OCI-LY7 (cell line): ENCODE measurements at regions not wholly inside any gene's neighbourhood (a gene's known extent, or its start where the extent isn't known, plus 50 kb on each side); places are given as distances from the start of the nearest gene placed in this dataset.

Source experiments
- BruUV-seq: library from RNA; stranded (reverse); fragments of 400-500 nt; replicated peaks from 2 replicates; lab custom pipeline; 2021; lab: Mats Ljungman, UMichigan
- CTCF ChIA-PET: fragments of 300-600 bp; sonication (Branson Sonifier 250); formaldehyde crosslinking; loops from one replicate; lab custom pipeline; 2022; ENCODE audit warnings: antibody characterized with exemption; ENCODE audit not compliant: unreplicated experiment; lab: Charles Lee
- POLR2A ChIA-PET: fragments of 300-600 bp; sonication (Branson Sonifier 250); formaldehyde crosslinking; loops from one replicate; lab custom pipeline; 2022; ENCODE audit warnings: antibody characterized with exemption; lab: Charles Lee
- DNase-seq: peaks from one replicate; pipeline ENCODE4 v3.0.0-alpha.2; 2015; ENCODE audit warnings: low spot score
- H2AFZ ChIP-seq: fragments of 200-600 bp; sonication (generic), shearing (Covaris generic); 2 replicates; pipeline ENCODE4 v1.6.1; 2014; ENCODE audit warnings: mild to moderate bottlenecking, antibody characterized with exemption, low read length, moderate library complexity
- H3K27ac ChIP-seq: fragments of 200-600 bp; sonication (generic); 2 replicates; pipeline ENCODE4 v1.5.1; 2014; ENCODE audit warnings: mixed run types, low read depth, mild to moderate bottlenecking, moderate library complexity, low read length, inconsistent platforms; ENCODE audit not compliant: poor library complexity, severe bottlenecking
- H3K36me3 ChIP-seq: fragments of 200-600 bp; sonication (generic); 2 replicates; pipeline ENCODE4 v1.6.1; 2014; ENCODE audit warnings: mild to moderate bottlenecking, antibody characterized with exemption, low read length, moderate library complexity, mixed read lengths; ENCODE audit not compliant: insufficient read depth
- H3K4me1 ChIP-seq: fragments of 200-600 bp; sonication (generic); 2 replicates; pipeline ENCODE4 v1.5.1; 2014; ENCODE audit warnings: mild to moderate bottlenecking, low read length; ENCODE audit not compliant: insufficient read depth, poor library complexity, severe bottlenecking
- H3K4me2 ChIP-seq: fragments of 200-600 bp; sonication (generic); 2 replicates; pipeline ENCODE4 v1.6.1; 2014; ENCODE audit warnings: mild to moderate bottlenecking, low read length
- H3K4me3 ChIP-seq: fragments of 200-600 bp; sonication (generic); 2 replicates; pipeline ENCODE4 v1.5.1; 2014; ENCODE audit warnings: mild to moderate bottlenecking, low read depth, low read length; ENCODE audit not compliant: poor library complexity, severe bottlenecking
- H3K79me2 ChIP-seq: fragments of 200-600 bp; sonication (generic); 2 replicates; pipeline ENCODE4 v1.6.1; 2016; ENCODE audit warnings: low read depth, mild to moderate bottlenecking, low read length, moderate library complexity, mixed read lengths; ENCODE audit not compliant: insufficient read depth
- H3K9me2 ChIP-seq: fragments of 200-600 bp; sonication (generic); 2 replicates; pipeline ENCODE4 v1.6.1; 2016; ENCODE audit warnings: mild to moderate bottlenecking, low read length, mixed read lengths; ENCODE audit not compliant: insufficient read depth
- H3K9me3 ChIP-seq: fragments of 200-600 bp; sonication (generic); 2 replicates; pipeline ENCODE4 v1.6.1; 2014; ENCODE audit warnings: mild to moderate bottlenecking, mixed run types, low read length, mixed read lengths
- H4K20me1 ChIP-seq: fragments of 200-600 bp; sonication (generic); 2 replicates; pipeline ENCODE4 v1.6.1; 2014; ENCODE audit warnings: mild to moderate bottlenecking, antibody characterized with exemption, low read length, moderate library complexity, mixed read lengths; ENCODE audit not compliant: insufficient read depth
- CTCF ChIP-seq: fragments of 200-600 bp; sonication (generic); conservative IDR thresholded peaks from 2 replicates; pipeline ENCODE4 v1.5.1; 2014; ENCODE audit warnings: mild to moderate bottlenecking, antibody characterized with exemption, low read length, moderate library complexity, mixed read lengths
- EZH2phosphoT487 ChIP-seq: fragments of 200-600 bp; sonication (generic); IDR thresholded peaks from 2 replicates; pipeline ENCODE4 v1.6.1; 2018; ENCODE audit warnings: low read depth, borderline replicate concordance, mild to moderate bottlenecking, mixed run types, antibody characterized with exemption, low read length, moderate library complexity, mixed read lengths
- intact Hi-C: fragments of 100-400 bp; cut with micrococcal nuclease; formaldehyde crosslinking; loops from one replicate; pipeline ENCODE4 v1.10.0; 2022; ENCODE audit not compliant: unreplicated experiment

- POLR2A ChIA-PET = interaction anchor here (1.0 kb wide), 1 partner anchor 126 kb away, joined by 3 read pairs; the partner anchor contains the start of gene ADAM17
- Histone ChIP-seq H3K9me2 (no peaks in the 10 kb centered on the region), H3K4me2 (no peak overlapping the region), H3K4me3 (no peak overlapping the region), H3K36me3 (no peaks in the 10 kb centered on the region), H3K4me1 (no peaks in the 10 kb centered on the region), H4K20me1 (no peaks in the 10 kb centered on the region), H2AFZ (no peak overlapping the region), H3K79me2 (no peaks in the 10 kb centered on the region), H3K27ac (no peak overlapping the region), H3K9me3 (no peaks in the 10 kb centered on the region)
- DNase-seq = no peak
- CTCF ChIA-PET = no interaction called here
- no TSS peak for BruUV-seq
- no peak for TF ChIP-seq CTCF
- TF ChIP-seq EZH2phosphoT487 = no peak
- intact Hi-C loops = no loop called here
Measured at GRCh38 chr2:9681427-9681817, 50.6 kb upstream of the YWHAQ start.

- no TSS peak for BruUV-seq
- POLR2A ChIA-PET = no interaction called here
Measured at GRCh38 chr2:9685637-9686036, 54.8 kb upstream of the YWHAQ start.

More at GRCh38 chr2:9685637-9686036, 54.8 kb upstream of the YWHAQ start:
- H3K27ac ChIP-seq = no peak overlapping the region
- no peaks in the 10 kb centered on the region for H3K9me3 ChIP-seq
- no peak for DNase-seq
- no peaks in the 10 kb centered on the region for H4K20me1 ChIP-seq
- no peaks in the 10 kb centered on the region for H3K4me1 ChIP-seq
- no peak overlapping the region for H3K4me3 ChIP-seq
- intact Hi-C loops = no loop called here
- CTCF ChIA-PET = no interaction called here
- no peaks in the 10 kb centered on the region for H3K79me2 ChIP-seq
- no peaks in the 10 kb centered on the region for H3K36me3 ChIP-seq
- no peak overlapping the region for H2AFZ ChIP-seq
- no peak overlapping the region for H3K4me2 ChIP-seq
- H3K9me2 ChIP-seq = no peaks in the 10 kb centered on the region
- TF ChIP-seq CTCF = no peak
- no peak for TF ChIP-seq EZH2phosphoT487
